Activated T-helper 17 cell treated with anti-CD3 and anti-CD28 coated beads, Interleukin-2, amount 50 U/mL, for 72 hours (primary cell): ENCODE measurements at regions not wholly inside any gene's neighbourhood (a gene's known extent, or its start where the extent isn't known, plus 50 kb on each side); places are given as distances from the start of the nearest gene placed in this dataset.
A peak's percentile ranks its signal among the peaks of the same experiment; 100 is the strongest.

ENCODE experiments used
- ATAC-seq: fragments of 150-1000 bp; cut with Tn5 transposase; replicated peaks from 2 replicates; pipeline ENCODE4 v1.10.0; 2021; ENCODE audit warnings: mild to moderate bottlenecking, moderate library complexity
- H3K27ac Mint-ChIP-seq: one replicate; pipeline ENCODE4 v1.8.0; 2022; ENCODE audit warnings: mixed read lengths
- H3K27me3 Mint-ChIP-seq: one replicate; pipeline ENCODE4 v1.8.0; 2022; ENCODE audit warnings: mixed read lengths
- H3K36me3 Mint-ChIP-seq: one replicate; pipeline ENCODE4 v1.8.0; 2022; ENCODE audit warnings: low read depth, mild to moderate bottlenecking, mixed read lengths
- H3K4me1 Mint-ChIP-seq: one replicate; pipeline ENCODE4 v1.8.0; 2022; ENCODE audit warnings: mixed read lengths
- H3K4me3 Mint-ChIP-seq: one replicate; pipeline ENCODE4 v1.8.0; 2022; ENCODE audit warnings: mild to moderate bottlenecking, mixed read lengths
- H3K9me3 Mint-ChIP-seq: one replicate; pipeline ENCODE4 v1.8.0; 2022; ENCODE audit warnings: mixed read lengths

DNA sequence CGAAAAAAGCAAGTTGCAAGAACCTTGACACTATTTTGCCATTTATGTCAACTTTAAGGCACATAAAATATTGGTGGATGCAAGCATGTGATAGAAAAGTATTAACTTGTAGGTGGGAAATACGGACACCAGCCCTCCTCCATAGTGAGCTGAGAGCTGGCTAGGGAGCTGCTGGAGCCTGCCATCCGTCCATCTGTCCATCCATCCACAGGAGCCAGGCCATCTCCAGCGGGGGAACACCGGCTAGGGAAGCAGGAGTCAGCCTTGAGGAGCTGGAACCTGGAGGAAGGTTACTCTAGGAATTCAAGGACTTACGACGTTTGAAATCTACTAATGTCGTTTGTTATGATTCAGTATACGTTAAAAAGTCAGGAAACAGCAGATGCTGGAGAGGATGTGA lies 120.7 kb upstream of the C14orf180 start:
- ATAC-seq: no peak
- H3K36me3 Mint-ChIP-seq: no peaks in the 10 kb centered on the region
- peaks cover 41% of the 10 kb centered on the region for H3K27me3 Mint-ChIP-seq
- no peak overlapping the region for H3K27ac Mint-ChIP-seq
- H3K4me1 Mint-ChIP-seq: no peaks in the 10 kb centered on the region
- no peak overlapping the region for H3K4me3 Mint-ChIP-seq
- no peaks in the 10 kb centered on the region for H3K9me3 Mint-ChIP-seq

DNA sequence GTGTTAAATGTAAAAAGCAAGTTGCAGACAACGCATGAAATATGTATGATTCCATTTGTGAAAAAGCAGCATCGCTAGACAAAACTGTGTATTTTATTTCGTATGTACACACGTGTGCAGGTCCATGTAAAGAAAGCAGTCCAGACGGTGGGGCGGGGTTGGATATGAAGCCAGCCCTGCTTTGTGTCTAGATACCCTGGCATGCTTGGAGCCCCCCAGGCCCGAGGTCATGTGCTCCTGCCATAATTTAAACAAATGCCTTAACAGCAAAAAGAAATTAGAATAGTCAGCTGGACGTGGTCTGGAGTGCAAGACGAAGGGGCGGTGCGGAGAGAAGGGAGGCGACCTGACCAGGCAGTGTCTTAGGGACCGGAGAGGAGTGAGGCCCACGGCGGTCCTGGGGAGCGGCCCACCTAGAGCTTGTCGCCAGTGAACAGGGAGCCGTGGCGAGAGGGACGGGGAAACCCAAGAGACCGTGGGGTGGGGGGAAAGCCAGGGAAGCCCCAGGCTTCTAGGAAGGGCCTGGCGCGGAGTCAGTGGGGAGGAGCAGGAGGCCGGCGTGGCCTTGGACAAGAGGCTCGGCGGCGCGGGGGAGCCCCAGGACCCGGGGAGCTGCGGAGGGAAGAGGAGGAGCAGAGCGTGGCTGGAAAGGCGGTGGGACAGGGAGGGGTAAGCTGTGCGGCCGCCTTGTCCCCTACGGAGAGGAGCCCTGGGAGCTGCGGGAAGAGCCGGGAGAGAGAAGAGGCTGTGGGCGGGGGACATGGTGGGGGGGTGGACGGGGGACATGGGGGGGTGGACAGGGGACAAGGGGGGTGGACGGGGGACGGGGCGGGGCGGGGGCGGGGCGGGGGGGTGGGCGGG lies 118.5 kb upstream of the C14orf180 start:
- Mint-ChIP-seq H3K27me3 (peaks cover 45% of the 10 kb centered on the region), H3K9me3 (no peaks in the 10 kb centered on the region), H3K4me1 (no peaks in the 10 kb centered on the region), H3K4me3 (peak overlapping the region; percentile 17), H3K36me3 (no peaks in the 10 kb centered on the region), H3K27ac (no peak overlapping the region)
- ATAC-seq: no peak

DNA sequence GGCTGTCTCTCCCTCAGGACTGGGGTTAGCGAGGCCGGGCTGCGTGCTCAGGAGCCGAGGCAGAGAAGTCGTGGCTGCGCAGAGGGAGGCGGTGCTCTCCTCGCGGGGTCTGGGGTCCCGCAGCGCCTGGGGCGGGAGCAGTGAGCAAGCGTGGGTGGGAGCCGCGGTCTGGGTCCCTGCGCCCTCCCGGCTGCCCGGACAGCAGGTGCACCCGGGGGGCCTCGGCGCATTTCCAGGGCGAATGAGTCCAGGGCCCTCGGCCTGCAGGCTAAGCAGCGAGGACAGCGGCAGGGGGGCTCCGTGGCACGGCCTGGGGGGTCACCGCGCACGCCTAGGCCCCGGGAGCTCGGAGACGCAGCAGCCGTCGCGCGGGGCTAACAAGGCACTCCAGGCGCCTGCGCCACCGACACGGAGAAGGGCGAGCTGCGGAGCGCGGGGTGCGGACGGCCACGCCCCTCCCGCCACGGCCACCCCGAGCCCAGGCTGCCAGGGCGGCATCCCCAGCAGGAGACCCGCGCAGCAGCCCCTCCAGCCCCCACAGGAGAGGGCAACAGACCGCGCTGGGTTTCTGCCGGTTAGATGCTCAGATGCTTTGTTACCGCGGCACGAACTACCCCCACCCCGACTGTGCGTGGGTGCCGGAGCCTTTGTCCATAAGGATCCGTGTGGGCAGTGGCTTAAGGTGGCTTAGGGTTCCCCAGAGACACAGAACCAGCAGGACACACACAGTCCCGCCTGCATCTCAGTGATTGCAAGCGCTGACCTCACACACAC lies 117.7 kb upstream of the C14orf180 start:
- H3K9me3 Mint-ChIP-seq: no peaks in the 10 kb centered on the region
- H3K27me3 Mint-ChIP-seq: peaks cover 39% of the 10 kb centered on the region
- no peak overlapping the region for H3K4me3 Mint-ChIP-seq
- H3K27ac Mint-ChIP-seq: no peak overlapping the region
- H3K4me1 Mint-ChIP-seq: no peaks in the 10 kb centered on the region
- H3K36me3 Mint-ChIP-seq: no peaks in the 10 kb centered on the region
- ATAC-seq: no peak

DNA sequence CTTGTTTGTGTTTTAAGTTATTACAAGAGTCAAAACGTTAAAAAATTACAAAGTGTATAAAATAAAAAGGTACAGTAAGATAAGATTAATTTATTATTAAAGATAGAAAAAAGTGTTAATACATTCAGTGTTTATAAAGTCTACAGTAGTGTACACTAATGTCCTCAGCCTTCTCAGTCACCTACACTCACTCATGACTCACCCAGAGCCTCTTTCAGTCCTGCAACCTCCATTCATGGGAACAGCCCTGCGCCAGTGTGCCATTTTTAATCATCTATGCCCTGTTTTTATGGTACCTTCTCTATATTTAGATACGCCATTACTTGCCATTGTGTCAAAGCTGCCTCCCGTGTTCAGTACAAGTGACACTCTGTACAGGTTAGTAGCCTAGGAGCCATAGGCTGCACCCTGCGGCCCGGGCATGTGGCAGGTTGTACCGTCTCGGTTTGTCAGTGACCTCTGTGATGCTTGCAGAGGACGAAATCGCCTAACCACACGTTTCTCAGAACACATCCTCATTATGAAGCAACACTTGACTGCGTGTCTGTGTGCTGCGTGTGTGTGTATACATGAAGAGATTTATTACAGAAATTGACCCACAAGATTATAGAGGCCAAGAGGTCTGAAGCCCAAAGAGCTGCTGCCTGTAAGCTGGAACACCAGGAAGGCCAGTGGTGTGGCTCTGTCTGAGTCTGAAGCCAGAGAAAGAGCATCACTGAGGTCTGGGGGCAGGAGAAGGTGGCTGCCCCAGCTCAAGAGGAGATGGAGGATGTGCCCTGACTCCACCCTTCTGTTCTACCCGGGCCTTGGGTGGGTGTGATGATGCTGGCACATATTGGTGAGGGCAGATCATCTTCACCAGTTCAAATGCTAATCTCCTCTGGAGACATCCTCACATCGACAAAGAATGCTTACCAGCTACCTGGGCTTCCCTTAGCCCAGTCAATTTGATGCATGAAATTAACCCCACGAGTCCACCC lies 116.6 kb upstream of the C14orf180 start:
- no peak overlapping the region for H3K4me3 Mint-ChIP-seq
- no peak overlapping the region for H3K27ac Mint-ChIP-seq
- no peaks in the 10 kb centered on the region for H3K36me3 Mint-ChIP-seq
- no peaks in the 10 kb centered on the region for H3K9me3 Mint-ChIP-seq
- peaks cover 40% of the 10 kb centered on the region for H3K27me3 Mint-ChIP-seq
- no peaks in the 10 kb centered on the region for H3K4me1 Mint-ChIP-seq
- ATAC-seq: peak; percentile 68

DNA sequence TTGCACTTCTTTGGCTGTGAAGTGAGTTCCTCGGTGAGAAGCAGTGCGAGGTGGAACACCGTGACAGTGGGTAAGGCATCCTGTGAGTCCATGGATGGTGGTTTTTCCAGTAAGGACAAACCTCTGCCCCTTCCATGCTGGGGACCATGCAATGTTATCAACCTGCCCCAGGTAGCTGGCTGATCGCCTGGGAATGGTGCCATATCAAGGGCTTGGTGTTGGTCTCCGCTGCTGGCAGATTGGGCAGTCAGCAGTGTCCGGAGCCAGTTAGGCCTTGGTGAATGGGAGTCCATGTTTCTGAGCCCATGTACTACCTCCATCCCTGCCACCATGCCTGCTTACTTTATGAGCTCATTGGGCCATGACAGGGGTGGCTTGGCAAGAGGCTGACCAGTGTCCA lies 114.7 kb upstream of the C14orf180 start:
- no peaks in the 10 kb centered on the region for H3K9me3 Mint-ChIP-seq
- no peak overlapping the region for H3K27ac Mint-ChIP-seq
- no peaks in the 10 kb centered on the region for H3K4me1 Mint-ChIP-seq
- H3K4me3 Mint-ChIP-seq: no peak overlapping the region
- no peaks in the 10 kb centered on the region for H3K36me3 Mint-ChIP-seq
- ATAC-seq: no peak
- H3K27me3 Mint-ChIP-seq: peaks cover 33% of the 10 kb centered on the region

DNA sequence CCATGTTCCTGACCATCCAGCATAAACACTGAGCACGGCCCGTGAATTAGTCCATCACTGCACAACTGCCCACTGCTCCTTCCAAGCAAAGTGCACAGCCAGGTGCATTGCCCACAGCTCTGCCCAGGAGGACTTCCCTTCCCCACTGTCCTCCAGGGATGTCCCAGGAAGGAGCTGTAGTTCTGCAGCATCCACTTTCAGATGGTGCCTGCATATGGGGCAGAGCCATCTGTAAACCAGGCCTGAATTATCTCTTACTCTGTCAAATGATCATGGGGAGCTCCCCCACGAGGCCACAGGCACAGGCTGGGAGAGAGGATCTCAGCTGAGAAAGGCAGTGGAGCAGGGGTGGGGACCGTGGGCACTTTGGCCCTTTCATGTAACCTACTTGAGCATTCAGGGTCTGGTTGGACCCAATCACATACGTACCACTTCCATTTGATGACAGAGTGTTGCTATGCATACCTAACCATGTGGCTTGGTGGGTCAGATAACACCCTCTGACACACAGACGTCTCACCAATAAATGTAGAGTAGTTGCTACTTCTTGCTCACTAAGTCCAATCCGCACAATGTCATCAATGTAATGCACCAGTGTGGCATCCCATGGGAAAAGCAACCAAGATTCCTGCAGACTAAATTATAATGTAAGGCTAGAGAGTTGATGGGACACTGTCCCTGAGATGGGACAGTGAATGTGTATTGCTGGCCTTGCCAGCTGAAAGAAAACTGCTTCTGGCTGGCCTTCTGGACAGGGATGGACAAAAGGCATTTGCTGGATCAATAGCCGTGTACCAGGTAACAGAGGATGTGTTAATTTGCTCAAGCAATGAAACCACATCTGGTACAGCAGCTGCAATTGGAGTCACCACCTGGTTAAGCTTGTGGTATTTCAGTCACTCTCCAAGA lies 113.8 kb upstream of the C14orf180 start:
- H3K4me3 Mint-ChIP-seq: no peak overlapping the region
- H3K27me3 Mint-ChIP-seq: peaks cover 25% of the 10 kb centered on the region
- no peaks in the 10 kb centered on the region for H3K4me1 Mint-ChIP-seq
- H3K27ac Mint-ChIP-seq: no peak overlapping the region
- H3K36me3 Mint-ChIP-seq: no peaks in the 10 kb centered on the region
- no peaks in the 10 kb centered on the region for H3K9me3 Mint-ChIP-seq
- no peak for ATAC-seq

DNA sequence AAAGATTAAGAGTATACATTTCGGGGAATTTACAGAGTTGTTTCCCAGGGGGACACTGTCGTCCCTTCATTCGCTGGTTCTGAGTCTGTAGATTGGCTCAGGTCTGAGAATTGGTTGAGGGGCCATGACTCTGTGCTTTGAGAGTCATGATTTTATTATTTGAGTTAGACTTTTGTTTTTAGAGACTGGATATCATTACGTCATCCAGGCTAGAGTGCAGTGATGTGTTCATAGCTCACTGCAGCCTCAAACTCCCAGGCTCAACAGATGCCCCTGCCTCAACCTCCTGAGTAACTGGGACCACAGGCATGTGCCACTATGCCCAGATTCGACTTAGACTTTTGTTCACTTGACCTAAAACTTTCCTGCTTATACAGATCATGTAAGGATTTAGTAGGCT lies 112.3 kb upstream of the C14orf180 start:
- peaks cover 28% of the 10 kb centered on the region for H3K27me3 Mint-ChIP-seq
- ATAC-seq: no peak
- H3K9me3 Mint-ChIP-seq: no peaks in the 10 kb centered on the region
- no peaks in the 10 kb centered on the region for H3K36me3 Mint-ChIP-seq
- no peak overlapping the region for H3K4me3 Mint-ChIP-seq
- no peak overlapping the region for H3K27ac Mint-ChIP-seq
- peaks cover 4% of the 10 kb centered on the region for H3K4me1 Mint-ChIP-seq

DNA sequence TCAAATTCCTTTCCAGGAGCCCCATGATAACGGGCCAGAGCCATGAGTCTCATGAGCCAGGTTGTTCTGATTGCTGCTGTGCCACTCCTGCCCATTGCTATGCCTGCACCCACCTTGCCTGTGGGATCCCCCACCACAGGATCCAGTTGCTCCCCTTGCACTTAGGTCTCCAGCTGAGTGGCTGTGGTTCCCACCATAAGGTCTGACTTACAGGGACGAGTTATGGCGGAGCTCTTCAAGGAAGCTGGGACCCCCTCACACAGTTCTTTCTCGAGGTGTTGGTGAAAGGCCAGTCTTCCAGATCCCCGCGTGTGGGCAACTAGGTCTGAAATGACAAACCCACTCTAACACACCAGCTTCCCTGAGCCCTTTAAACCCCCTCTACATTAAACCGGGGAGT lies 111.9 kb upstream of the C14orf180 start:
- no peak for ATAC-seq
- H3K9me3 Mint-ChIP-seq: no peaks in the 10 kb centered on the region
- no peak overlapping the region for H3K4me3 Mint-ChIP-seq
- no peaks in the 10 kb centered on the region for H3K36me3 Mint-ChIP-seq
- H3K4me1 Mint-ChIP-seq: peaks cover 5% of the 10 kb centered on the region
- H3K27me3 Mint-ChIP-seq: peaks cover 27% of the 10 kb centered on the region
- no peak overlapping the region for H3K27ac Mint-ChIP-seq

DNA sequence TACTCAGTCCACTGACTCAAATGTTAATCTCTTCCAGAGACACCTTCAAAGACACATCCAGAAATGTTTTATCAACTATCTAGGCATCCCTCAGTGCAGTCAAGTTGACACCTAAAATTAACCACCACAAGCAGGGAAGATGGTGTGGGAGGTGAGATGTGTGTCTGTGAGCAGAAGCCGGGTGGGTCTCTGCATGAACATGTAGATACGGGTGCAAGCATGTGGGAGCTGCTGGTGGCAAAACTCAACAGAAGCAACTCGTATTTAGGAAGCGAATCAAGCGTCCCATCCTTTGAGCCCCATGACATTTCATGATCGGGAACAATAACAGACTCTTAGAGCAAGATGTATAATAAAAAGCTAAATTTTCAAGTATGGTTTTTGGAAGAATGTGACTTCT lies 110.0 kb upstream of the C14orf180 start:
- H3K9me3 Mint-ChIP-seq: no peaks in the 10 kb centered on the region
- H3K36me3 Mint-ChIP-seq: no peaks in the 10 kb centered on the region
- H3K27me3 Mint-ChIP-seq: peaks cover 19% of the 10 kb centered on the region
- peaks cover 5% of the 10 kb centered on the region for H3K4me1 Mint-ChIP-seq
- H3K4me3 Mint-ChIP-seq: no peak overlapping the region
- no peak for ATAC-seq
- no peak overlapping the region for H3K27ac Mint-ChIP-seq

DNA sequence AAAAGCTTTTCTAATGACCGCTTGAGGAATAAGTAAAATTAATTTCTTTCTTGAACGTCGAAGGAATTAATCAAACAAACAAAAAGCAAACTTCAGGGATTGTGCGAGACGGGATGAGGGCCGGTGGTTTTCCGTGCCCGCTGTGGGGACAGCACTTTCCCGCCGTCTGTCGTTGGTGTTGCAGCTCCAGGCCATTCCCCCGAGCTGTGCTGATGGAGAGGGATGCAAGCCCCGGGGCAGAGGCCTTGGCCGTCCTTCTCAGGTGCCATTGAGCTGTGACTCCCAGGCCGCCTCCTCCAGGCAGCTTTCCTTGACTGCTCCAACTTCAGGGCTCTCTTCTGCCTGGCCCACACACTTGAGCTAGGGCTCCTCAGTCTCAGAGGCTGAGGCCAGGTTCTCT lies 109.0 kb upstream of the C14orf180 start:
- Mint-ChIP-seq H3K36me3 (no peaks in the 10 kb centered on the region), H3K4me3 (no peak overlapping the region), H3K27me3 (peaks cover 14% of the 10 kb centered on the region), H3K27ac (no peak overlapping the region), H3K9me3 (no peaks in the 10 kb centered on the region), H3K4me1 (peaks cover 5% of the 10 kb centered on the region)
- no peak for ATAC-seq

DNA sequence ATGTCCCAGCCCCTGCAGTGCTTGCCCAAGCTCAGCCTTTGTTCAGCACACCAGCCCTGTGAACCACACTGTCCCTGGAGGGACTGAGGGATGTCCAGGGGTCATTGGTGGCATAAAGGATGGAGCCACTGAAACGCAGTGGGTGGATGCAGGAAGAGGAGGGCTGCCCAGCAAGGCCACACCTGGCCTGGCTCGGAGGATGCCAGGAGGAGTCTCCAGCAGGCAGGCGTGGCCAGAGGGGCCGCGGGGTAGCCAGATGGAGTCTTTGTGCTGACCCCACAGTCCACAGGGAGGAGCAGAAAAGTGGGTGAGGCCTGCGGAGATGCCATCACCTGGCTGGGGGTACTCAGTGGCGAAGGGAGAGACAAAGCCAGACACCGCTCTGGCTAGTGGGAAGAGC lies 108.5 kb upstream of the C14orf180 start:
- no peak overlapping the region for H3K27ac Mint-ChIP-seq
- H3K9me3 Mint-ChIP-seq: no peaks in the 10 kb centered on the region
- H3K4me1 Mint-ChIP-seq: peaks cover 5% of the 10 kb centered on the region
- H3K27me3 Mint-ChIP-seq: peaks cover 14% of the 10 kb centered on the region
- H3K4me3 Mint-ChIP-seq: no peak overlapping the region
- no peaks in the 10 kb centered on the region for H3K36me3 Mint-ChIP-seq
- ATAC-seq: no peak

DNA sequence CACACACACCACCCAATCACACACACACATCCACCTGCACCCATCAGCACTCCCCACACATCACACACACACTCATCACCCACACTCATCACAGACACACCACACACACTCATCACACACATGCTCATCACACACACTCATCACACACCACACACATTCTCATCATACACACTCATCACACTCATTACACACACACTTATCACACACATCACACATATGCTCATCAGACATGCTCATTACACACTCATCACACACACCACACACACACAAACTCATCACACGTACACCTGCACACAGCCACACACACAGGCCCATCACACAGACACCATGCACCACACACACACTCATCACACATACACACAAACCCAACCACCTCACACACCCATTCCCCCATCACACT lies 107.5 kb upstream of the C14orf180 start:
- no peak overlapping the region for H3K4me3 Mint-ChIP-seq
- no peak for ATAC-seq
- H3K36me3 Mint-ChIP-seq: no peaks in the 10 kb centered on the region
- H3K9me3 Mint-ChIP-seq: no peaks in the 10 kb centered on the region
- peaks cover 14% of the 10 kb centered on the region for H3K27me3 Mint-ChIP-seq
- peaks cover 5% of the 10 kb centered on the region for H3K4me1 Mint-ChIP-seq
- H3K27ac Mint-ChIP-seq: no peak overlapping the region

DNA sequence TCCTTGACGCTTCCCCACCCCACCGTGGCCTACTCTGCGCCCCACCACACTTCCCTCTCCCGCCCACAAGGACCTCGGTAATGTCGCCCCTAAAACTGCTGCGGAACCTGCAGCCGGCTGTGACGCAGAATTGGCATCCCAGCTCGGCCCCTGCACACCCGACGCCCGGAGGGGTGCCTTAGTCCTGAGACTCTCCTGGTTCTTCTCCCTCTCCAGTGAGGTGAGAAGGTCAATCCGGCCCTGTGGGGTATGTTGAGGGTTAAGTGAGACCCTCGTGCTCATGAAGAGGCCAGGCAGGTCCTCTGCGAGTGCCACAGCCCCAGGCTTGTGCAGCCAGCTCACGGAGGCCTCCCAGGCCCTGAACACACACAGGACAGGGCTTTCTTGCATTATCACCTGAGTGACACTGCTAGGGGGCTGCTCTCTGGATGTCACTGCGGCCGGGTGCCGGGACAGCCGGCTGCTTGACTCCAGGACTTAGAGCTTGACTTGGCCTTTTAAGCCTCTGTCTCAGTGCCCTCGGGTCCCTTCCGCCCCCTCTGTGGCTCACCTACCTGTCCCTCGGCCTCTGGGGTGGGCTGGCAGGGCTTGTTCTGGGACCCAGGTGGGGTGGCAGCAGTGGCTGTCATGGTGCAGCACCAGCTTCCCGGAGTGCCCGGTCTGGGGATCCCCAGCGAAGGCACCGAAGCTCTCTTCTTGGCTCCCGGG lies 106.9 kb upstream of the C14orf180 start:
- Mint-ChIP-seq H3K27ac (no peak overlapping the region), H3K9me3 (no peaks in the 10 kb centered on the region), H3K4me1 (peaks cover 5% of the 10 kb centered on the region), H3K4me3 (no peak overlapping the region), H3K27me3 (peaks cover 17% of the 10 kb centered on the region), H3K36me3 (no peaks in the 10 kb centered on the region)
- no peak for ATAC-seq
